Suppressor macrophage treated with lipopolysaccharide for 4 hours (primary cell): ENCODE measurements at regions not wholly inside any gene's neighbourhood (a gene's known extent, or its start where the extent isn't known, plus 50 kb on each side); places are given as distances from the start of the nearest gene placed in this dataset.
A peak's percentile ranks its signal among the peaks of the same experiment; 100 is the strongest.
"Not testable (repeated sequence)": the region's sequence is repeated elsewhere in the genome, so short reads cannot be mapped to it uniquely, and the experiment has no call there.

ENCODE experiments used
- DNase-seq: peaks from one replicate; pipeline ENCODE4 v3.0.0-alpha.2; 2020

DNA sequence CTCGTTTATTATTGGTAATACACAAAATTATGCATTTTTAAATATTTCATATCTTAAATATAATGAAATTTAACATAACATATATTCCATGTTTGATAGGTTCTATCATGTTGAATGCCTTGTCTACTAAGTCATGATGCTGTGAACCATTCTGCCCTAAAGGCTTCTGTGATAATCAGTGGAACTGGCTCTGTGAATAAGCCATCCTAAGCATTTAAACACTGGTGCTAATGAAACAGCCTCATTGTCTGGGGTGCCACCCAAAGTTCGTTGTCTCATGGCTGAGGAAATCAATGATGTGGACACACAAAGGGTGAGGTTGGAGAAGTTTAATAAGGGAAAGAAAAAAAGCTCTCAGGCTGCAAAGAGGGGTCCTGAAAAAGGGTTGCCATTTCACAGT lies 264.7 kb upstream of the ZRANB2 start:
- DNase-seq, result no peak

DNA sequence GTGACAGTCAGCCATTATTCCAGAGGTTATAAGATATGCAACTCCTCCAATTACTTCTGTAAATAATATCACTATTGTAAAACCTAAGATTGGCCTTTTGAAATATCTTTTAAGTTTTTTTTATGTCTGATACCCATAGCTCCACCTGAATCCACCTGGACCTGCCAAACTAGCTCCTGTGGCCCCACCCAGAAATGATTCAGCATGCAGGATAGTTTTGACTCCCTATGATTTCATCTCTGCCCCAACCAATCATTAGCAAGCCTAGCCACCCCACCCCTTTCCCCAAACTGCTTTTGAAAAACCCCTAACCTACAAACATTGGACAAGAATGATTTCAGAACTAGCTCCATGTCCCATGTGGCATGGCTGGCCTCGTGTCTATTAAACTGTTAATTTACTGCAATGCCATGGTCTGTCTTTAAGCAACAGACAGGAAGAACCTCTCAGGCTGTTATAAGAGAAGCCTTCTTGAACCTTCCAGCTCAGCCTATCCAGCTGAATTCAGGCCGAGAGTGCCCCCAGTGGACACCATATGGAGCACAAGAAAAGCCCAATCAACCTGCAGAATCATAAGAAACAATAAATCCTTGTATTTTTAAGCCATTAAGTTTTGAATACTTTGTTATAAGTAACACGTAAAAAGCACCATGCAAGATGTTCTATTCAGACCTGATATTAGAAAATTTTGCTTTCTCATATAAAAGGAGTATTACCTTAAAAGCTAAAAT lies 263.0 kb upstream of the ZRANB2 start:
- DNase-seq, result no peak

DNA sequence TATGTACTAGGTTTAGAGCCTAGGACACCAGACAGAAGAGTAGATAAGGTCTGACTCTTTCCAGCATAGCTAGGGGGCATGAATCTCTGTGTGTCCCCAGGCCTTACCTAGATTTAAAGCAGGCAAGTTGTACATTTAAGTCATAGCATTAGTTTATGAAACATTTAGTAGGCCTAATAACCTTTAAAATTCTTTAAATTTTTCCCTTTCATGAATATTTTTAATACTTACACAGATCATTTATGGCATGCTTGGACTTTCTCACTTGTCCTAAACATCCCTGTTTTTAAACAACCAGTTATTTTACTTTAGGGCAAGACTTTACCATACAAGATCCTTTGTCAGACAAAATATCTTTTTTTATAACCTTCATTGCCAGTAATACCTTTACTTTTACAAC lies 258.4 kb upstream of the ZRANB2 start:
- no peak for DNase-seq

DNA sequence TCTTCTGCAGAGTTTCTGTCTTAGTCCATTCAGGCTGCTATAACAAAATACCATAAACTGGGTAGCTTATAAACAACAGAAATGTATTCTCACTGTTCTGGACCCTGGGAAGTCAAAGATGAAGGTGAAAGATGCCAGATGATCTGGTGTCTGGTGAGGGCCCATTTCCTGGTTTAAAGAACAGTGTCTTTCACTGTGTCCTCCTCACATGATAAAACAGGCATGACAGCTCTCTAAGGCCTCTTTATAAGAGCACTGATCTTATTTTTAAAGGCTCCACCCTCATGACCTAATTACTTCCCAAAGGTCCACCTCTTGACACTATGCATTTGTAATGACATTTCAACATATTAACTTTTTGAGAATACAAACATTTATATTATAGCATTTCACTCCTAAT lies 250.2 kb upstream of the ZRANB2 start:
- no peak for DNase-seq

DNA sequence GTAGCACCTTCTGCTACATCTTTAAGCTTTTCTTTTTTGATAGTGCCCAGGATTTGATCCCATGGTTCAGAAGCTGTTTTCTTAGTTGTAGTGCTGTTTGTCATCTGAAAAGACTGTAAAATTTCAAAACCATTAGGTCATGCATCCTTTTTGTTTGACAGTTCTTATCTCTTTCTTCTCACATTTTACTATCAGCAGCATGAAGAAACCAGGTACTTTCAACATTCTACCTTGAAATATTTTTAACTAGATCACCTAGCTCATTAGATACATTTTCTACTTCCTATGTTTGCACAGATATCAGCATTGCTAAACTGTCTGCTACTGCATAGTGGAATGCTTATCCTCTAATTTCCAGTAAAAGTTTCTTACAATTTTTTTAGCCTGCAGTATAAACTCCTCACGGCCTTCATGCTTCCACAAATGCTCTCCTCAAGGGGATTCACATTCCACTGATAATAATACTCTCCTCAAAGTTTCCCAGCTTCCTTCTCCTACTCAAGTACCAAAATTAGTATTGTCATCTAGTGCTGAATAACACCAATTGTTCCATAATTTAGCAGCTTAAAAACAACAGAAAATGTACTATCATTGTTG lies 243.9 kb upstream of the ZRANB2 start:
- DNase-seq, result no peak

DNA sequence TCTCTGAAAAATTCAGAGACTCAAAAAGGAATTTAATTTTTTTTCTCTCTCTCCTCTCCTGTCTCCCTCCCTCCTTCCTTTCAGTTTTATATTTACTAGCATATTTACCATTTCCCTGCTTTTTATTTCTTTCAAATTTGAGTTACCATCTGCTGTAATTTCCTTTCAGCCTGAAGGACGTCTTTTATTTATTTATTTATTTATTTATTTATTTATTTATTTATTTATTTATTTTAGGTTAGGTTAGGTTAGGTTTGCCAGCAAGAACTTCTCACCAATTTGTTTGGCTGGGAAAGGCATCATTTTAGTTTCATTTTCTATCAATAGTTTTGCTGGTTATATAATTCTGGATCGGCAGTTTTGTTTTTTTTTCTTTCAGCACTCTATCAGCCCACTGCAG lies 231.7 kb upstream of the ZRANB2 start:
- DNase-seq, result no peak

DNA sequence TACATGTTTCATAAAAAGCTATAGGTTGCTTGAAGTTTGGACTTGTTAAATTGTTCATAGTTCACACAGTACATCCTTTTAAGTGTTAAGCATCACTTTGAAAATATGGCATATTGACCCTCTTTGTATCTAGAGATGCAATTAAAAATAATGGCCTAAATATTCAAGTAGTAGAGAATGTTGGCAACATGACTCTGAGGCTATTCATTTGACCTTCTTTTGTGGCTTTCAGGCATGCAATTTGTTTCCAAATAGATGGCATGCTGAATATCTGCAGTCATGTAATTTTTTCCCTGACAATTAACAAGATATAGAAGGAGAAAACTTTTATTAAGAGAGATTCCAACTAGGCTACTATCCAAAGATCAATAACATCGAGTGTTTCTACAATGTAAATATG lies 230.5 kb upstream of the ZRANB2 start:
- no peak for DNase-seq

DNA sequence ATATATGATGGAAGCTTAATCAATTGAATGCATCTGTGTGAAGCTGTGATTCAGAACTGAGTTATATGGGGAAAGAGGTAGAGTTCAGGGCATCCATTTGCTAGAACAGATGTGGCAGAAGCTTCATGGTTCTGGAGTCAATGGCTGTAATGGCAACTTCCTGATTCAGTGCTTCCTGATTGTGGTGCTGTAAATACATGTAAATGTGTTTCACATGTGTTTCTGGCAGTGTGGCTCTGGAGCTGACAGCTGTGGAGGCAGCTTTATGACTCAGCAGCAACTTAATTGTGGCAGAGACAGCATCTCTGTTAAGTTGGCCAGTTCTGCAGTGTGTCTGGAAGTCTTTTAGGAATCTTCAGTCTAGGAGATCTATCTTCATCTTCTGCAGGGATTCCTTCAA lies 226.6 kb upstream of the ZRANB2 start:
- peak; percentile 22 for DNase-seq

DNA sequence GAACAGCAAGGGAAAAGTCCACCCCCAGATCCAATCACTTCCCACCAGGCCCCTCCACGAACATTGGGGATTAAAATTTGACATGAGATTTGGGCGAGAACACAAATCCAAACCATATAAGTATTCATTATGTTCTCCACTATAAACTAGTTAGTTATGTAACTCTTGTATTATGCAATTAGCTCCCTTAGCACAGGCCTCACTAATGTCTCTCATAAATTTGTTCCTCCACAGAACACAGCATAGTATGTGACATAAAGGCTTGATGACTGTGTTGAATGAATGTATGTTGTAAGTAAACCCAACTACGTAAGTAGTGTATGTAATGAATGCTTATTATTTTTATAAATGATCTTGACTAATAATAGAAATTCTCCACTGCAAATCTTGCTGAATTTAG lies 223.3 kb upstream of the ZRANB2 start:
- DNase-seq, result no peak

DNA sequence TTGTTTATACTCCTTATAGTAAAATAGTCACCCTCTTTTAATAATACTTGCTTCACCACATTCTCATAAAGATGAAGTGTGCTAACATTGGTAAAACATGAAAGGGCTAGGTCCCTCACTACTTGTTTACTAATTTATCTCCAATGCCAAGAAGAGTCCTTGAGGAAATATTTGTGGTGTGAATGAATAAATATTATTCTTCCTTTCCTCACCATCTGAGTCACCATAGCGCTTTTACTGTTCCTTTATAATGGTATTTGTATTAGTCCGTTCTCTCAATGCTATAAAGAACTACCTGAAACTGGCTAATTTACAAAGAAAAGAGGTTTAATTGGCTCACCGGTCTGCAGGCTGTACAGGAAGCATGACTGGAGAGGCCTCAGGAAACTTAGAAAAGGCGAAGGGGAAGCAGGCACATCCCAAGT lies 222.8 kb upstream of the ZRANB2 start:
- DNase-seq, result no peak

DNA sequence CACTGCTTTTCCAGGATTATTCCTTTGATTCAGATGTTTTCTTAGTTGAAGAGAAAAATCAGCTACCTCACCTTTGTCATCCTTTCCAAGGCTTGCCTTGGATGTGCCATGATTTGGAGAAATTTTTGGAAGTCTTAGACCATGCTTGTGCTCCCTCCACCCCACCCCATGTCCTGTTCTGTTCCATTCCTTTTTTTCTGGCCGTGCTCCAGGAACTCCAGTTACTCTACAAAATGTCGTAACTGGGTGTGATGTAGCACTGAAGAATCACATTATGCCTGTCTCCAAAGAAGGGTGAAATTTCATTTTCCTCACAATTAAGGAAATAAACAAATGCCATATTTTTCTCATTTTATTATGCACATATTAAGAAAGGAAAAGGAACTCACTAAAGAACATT lies 217.8 kb upstream of the ZRANB2 start:
- no peak for DNase-seq

DNA sequence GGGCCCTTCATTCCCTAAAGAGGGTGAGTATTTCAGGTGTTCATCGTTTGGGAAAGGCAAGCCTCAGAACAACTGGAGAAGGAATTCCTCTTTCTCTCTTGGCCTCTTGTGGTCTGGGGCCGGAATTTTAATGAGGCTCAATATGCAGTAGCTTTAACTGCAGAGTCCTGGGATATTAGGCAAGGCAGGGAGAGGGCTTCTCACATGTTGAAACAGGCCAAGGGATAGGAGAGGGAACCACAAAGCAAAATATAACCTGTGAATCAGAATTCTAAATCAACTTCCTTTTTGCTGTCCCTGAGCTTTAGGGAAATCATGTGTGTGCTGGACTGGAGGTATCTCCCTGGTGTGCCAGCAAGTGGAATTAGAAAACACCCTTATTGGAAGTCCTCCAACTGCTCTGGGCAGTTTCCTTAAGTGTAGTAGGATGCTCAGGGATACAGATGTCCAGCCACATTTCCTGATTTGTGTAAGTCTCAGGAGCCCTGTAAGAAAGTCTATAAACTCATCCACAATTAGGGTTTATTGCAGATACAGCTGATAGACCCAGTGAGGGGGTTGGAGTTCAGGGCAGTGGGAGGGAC lies 215.8 kb upstream of the ZRANB2 start:
- no peak for DNase-seq

DNA sequence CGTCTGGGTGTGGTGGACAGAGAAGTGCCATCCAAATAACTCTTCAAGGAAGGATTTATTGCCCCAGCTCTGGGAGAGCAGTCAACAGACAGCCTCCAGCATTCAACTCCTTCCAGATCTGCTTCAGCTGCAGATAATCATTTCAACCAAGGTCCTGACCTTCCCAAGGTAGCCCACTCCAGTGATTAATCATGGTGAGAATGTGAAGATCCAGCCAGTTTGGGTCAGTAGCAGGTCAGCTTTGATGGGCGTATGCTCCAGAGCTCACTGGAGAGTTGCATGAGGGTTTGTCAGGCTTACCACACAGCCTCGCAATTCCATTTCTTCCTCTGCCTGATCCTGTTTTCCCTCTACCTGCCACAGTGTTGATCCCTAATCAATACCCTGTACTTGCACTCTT lies 214.5 kb upstream of the ZRANB2 start:
- DNase-seq, result no peak

DNA sequence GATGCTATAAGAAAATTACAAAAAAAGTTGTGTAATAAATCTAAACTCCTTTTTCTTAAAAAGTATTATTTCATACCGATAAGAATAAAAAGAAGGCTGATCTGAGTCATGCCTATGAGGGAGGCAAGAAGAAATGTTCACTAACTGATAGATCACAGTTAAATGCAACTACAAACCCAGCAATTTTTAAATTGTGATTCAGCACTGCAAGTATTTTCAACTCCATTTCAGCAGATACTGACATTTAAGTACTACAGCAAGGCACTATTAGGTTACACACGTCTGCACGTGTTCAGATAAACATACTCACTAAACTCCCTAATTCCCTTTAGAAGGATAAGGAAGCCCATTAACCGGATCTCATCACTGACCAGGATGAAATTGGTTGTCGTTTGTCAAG lies 213.3 kb upstream of the ZRANB2 start:
- DNase-seq, result no peak

DNA sequence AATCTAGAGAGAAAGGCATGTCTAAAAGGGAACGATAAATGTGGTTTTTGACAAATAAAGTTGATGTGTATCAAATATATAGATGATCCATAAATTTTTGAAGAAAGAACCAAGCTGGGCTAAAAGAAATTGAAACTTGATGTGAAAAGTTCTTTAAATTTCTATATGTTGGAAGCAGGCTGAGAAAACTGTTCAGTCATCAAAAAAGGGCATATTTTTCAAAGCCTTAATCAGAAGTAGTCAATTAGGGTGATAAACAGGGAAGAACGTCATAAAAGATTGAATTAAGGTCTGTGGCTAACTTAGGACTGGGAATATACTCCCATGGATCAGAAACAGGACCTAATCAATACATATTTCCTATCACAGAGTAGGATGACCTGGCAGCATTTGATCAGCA lies 211.4 kb upstream of the ZRANB2 start:
- DNase-seq, result no peak

DNA sequence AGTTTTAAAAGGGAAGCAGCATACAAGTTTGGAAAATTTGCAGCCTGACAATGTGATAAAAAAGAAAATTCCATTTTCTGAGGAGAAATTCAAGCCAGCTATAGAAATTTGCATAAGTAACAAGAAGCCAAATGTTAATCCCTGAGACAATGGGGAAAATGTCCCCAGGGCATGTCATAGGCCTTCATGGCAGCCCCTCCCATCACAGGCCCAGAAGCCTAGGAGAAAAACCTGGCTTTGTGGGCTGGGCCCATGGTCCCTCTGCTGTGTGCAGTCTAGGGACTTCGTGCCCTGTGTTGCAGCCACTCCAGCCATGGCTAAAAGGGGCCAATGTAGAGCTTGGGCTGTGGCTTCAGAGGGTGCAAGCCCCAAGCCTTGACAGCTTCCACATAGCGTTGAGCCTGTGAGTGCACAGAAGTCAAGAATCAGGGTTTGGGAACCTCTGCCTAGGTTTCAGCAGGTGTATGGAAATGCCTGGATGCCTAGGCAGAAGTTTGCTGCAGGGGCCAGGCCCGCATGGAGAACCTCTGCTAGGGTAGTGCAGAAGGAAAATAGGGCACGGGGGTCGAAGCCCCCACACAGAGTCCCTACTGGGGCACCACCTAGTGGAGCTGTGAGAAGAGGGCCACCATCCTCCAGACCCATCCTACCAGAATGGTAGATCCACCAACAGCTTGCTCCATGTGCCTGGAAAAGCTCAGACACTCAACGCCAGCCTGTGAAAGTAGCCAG lies 209.8 kb upstream of the ZRANB2 start:
- DNase-seq, result not testable (repeated sequence)

DNA sequence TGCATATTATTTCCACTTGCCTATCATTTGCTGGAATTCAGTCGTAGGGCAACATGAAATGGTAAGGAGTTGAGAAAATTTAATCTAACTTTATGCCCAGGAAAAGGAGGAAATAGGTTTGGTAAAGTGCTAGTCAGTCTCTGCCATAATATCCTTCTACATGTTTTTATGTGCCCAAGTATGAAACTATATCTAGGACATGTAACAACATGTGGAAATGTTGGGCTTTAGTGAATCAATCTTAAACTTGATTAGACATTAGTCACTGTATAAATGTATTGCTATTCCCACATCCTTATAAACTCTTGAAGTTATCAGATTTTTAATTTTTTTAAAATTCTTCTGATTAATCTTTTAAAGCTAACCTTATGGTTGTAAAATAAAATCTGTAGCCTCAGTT lies 204.7 kb upstream of the ZRANB2 start:
- no peak for DNase-seq

DNA sequence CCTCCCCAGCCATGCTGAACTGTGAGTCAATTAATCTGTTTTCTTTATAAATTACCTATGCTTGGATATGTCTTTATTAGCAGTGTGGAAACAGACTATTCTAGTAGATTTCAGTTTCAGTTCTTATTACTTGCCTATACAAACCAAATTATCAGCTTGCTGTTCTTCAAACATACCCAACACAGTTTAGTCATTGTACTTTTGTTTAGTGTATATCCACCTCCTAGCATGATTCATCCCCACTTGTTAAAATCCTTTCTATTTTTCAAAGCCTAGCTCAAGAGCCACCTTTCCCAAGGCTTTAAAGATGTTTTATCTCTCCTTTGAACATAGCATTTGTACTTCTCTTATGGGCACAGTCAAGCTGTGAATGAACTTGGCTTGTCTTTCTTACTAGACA lies 195.6 kb upstream of the ZRANB2 start:
- no peak for DNase-seq

DNA sequence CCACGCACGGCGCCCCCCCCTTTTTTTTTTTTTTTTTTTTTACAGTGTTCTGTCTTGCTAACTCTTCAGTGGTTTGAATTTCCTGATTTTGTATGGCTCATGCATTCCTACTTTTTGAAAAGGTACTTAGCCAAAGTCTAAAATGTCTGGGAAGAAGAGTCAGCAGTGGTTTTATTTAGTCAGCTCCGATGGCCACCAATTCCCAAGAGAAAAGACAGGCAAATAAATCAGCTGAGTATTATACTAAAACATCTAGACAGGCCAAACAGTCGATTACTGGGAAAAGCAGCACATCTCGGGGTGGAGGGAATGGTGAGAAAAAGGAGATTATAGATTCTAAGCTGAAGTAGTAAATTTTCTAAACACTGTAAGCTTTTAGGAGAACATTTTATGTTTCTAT lies 192.5 kb upstream of the ZRANB2 start:
- DNase-seq, result no peak

DNA sequence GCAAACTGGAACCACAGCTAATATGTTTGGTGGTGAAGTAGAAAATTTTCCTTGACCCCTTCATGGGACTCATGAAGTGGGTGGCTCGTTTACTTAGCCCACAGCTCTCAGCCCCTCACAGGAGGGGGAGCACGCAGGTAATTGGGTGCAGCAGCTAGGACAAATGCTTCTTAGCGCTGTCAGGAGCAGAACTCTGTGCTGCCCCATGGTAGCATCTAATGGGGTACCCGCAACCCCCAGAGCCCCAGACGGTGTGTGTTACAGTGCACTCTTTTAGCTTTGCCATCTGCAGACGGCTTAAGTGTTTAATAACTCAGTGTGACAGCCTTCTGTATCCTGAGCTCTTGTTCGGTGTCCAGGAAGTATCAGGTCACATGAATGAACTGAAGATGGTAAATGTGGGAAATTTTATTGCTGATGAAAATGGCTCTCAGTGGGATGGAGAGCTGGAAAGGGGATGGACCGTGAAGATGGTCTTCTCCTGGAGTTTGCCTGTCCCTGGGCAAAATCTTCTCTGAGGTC lies 189.6 kb upstream of the ZRANB2 start:
- no peak for DNase-seq

DNA sequence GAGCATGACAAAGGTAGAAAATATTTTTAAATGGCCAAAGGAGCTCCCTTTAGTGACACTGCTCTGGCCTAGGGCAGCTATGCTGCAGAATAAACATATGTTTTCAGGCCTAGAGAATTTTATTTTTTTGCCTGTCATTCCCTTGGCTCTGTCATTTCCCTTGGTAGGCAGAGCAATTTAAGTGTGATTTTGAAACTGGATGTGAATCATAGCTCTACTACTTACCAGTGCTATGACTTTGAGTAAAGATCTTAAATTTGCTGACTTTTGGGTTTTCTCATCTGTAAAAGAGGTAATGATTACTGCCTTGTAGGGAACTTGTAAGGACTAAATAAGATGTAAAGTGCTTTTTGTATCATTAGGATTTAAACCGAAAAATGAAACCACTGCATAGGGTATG lies 189.0 kb upstream of the ZRANB2 start:
- peak; percentile 43 for DNase-seq

DNA sequence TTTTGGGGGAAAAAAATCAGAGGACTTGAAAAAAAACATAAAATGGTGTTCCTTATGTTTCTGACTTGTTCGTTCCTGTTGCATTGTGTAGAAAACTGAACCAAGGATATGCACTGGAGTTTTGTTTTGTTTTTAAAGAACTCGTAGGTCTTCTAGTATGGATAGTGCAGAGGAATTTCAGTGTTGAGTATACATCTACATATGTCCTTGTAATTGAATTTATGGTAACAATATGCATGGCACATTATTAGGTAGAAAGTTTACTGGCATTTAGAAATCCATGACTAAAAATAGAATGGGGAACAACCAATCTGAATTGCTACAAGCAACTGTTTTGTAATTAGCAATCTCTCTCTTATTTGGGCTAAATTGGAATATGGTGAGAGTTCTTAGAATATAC lies 188.3 kb upstream of the ZRANB2 start:
- no peak for DNase-seq

DNA sequence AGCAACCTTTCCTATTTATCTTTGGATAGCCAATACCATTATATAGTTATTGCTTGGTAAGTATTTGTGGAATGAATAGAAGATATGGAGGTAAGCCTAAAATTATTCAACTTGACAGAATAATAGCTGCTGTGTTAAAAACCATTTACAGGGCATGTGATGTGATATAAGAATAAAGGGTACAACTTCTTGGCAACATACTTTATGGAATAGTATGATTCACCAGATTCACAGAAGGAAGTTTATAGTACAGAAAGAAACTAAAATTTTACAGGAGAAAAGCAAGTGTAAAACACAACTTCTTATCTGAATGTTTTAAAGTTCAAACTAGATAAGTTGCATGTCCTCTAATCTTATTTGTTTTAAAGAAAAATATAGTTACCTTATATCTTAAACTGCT lies 186.4 kb upstream of the ZRANB2 start:
- no peak for DNase-seq

DNA sequence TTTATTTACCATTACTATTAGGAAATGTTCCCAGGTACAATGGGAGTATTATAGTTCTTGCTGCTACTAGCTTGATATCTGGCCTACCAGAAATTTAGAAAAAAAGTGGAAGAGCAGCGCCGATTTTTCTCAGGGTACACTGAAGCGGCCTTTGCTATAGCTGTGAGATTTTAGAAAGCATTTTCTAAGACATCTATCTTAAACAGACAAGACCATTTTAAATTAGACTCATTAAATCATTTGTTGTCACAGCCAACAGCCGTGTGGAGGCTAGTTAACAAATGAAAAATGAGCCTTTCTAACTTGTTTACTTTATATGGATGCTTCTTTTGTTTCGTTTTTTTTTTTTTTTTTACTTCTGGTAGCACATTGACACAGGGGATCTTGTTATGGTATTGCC lies 183.2 kb upstream of the ZRANB2 start:
- DNase-seq, result no peak
